Calu3 (cell line): ENCODE measurements at regions not wholly inside any gene's neighbourhood (a gene's known extent, or its start where the extent isn't known, plus 50 kb on each side); places are given as distances from the start of the nearest gene placed in this dataset.

Experiments
- BruUV-seq: library from RNA; stranded (reverse); fragments of 400-500 nt; replicated peaks from 2 replicates; lab custom pipeline; 2021; lab: Mats Ljungman, UMichigan
- CTCF ChIA-PET: fragments of 300-600 bp; sonication (Branson Sonifier 250); formaldehyde crosslinking; loops from one replicate; lab custom pipeline; 2022; ENCODE audit warnings: antibody characterized with exemption; lab: Charles Lee
- DNase-seq: peaks from one replicate; pipeline ENCODE4 v3.0.0; 2022
- H3K27ac Mint-ChIP-seq: one replicate; pipeline ENCODE4 v1.8.0; 2022; ENCODE audit warnings: mixed read lengths; ENCODE audit not compliant: unreplicated experiment
- H3K27me3 Mint-ChIP-seq: one replicate; pipeline ENCODE4 v1.8.0; 2022; ENCODE audit warnings: mixed read lengths; ENCODE audit not compliant: unreplicated experiment
- H3K36me3 Mint-ChIP-seq: one replicate; pipeline ENCODE4 v1.8.0; 2022; ENCODE audit warnings: mild to moderate bottlenecking, moderate library complexity, mixed read lengths; ENCODE audit not compliant: insufficient read depth, unreplicated experiment
- H3K4me1 Mint-ChIP-seq: one replicate; pipeline ENCODE4 v1.8.0; 2022; ENCODE audit warnings: mild to moderate bottlenecking, low read depth, mixed read lengths; ENCODE audit not compliant: unreplicated experiment
- H3K4me3 Mint-ChIP-seq: one replicate; pipeline ENCODE4 v1.8.0; 2022; ENCODE audit warnings: mild to moderate bottlenecking, low read depth, moderate library complexity, mixed read lengths; ENCODE audit not compliant: unreplicated experiment
- H3K9me3 Mint-ChIP-seq: one replicate; pipeline ENCODE4 v1.8.0; 2022; ENCODE audit warnings: low read depth, mixed read lengths; ENCODE audit not compliant: unreplicated experiment
- CTCF ChIP-seq: fragments of 200-600 bp; IDR thresholded peaks from one replicate; pipeline ENCODE4 v1.8.0; 2022; ENCODE audit warnings: antibody characterized with exemption; ENCODE audit not compliant: unreplicated experiment
- intact Hi-C: fragments of 100-400 bp; cut with micrococcal nuclease; formaldehyde crosslinking; loops from one replicate; pipeline ENCODE4 v1.10.0; 2022; ENCODE audit not compliant: unreplicated experiment

- no TSS peak for BruUV-seq
- Mint-ChIP-seq H3K27me3 (peaks cover 15% of the 10 kb centered on the region), H3K36me3 (no peaks in the 10 kb centered on the region), H3K4me1 (no peaks in the 10 kb centered on the region), H3K9me3 (no peaks in the 10 kb centered on the region), H3K27ac (no peak overlapping the region), H3K4me3 (no peak overlapping the region)
- no peak for TF ChIP-seq CTCF
- CTCF ChIA-PET, result no interaction called here
- intact Hi-C loops, result no loop called here
- no peak for DNase-seq
Observed at GRCh38 chr13:37270226-37271001, 164.9 kb upstream of the CSNK1A1L start.

GRCh38 chr13:37263871-37264270 is 158.4 kb upstream of the CSNK1A1L start:
- Mint-ChIP-seq H3K4me3 (no peak overlapping the region), H3K36me3 (no peaks in the 10 kb centered on the region), H3K4me1 (no peaks in the 10 kb centered on the region), H3K27me3 (peaks cover 31% of the 10 kb centered on the region), H3K27ac (no peak overlapping the region), H3K9me3 (peaks cover 4% of the 10 kb centered on the region)
- TF ChIP-seq CTCF, result no peak
- intact Hi-C loops, result no loop called here
- no TSS peak for BruUV-seq
- no peak for DNase-seq
- CTCF ChIA-PET, result no interaction called here

- peaks cover 4% of the 10 kb centered on the region for H3K9me3 Mint-ChIP-seq
- TF ChIP-seq CTCF, result no peak
- no peaks in the 10 kb centered on the region for H3K27me3 Mint-ChIP-seq
- H3K4me1 Mint-ChIP-seq, result no peaks in the 10 kb centered on the region
- CTCF ChIA-PET, result no interaction called here
- no peak for DNase-seq
- no peak overlapping the region for H3K4me3 Mint-ChIP-seq
- H3K27ac Mint-ChIP-seq, result no peak overlapping the region
- intact Hi-C loops, result no loop called here
- BruUV-seq, result no TSS peak
- no peaks in the 10 kb centered on the region for H3K36me3 Mint-ChIP-seq
Observed at GRCh38 chr13:37257706-37258105, 152.2 kb upstream of the CSNK1A1L start.

GRCh38 chr13:37257051-37257450 is 151.6 kb upstream of the CSNK1A1L start:
- intact Hi-C loops, result no loop called here
- Mint-ChIP-seq H3K27ac (no peak overlapping the region), H3K9me3 (peaks cover 4% of the 10 kb centered on the region), H3K4me1 (no peaks in the 10 kb centered on the region), H3K4me3 (no peak overlapping the region), H3K27me3 (no peaks in the 10 kb centered on the region), H3K36me3 (no peaks in the 10 kb centered on the region)
- BruUV-seq, result no TSS peak
- no peak for DNase-seq
- CTCF ChIA-PET, result no interaction called here
- no peak for TF ChIP-seq CTCF
